ENCODE measurements at regions not wholly inside any gene's neighbourhood (a gene's known extent, or its start where the extent isn't known, plus 50 kb on each side); places are given as distances from the start of the nearest gene placed in this dataset.

- Histone ChIP-seq H3K27me3 (ENCODE audit: control insufficient read depth, insufficient read depth, low read length) (no peaks in the 10 kb centered on the region), H3K36me3 (replicated peaks; ENCODE audit: control insufficient read depth, insufficient read depth, low read length) (no peaks in the 10 kb centered on the region), H3K4me3 (ENCODE audit: insufficient read depth, low read depth, low read length) (no peak overlapping the region)
- DNase-seq, result no peak
Measured at GRCh38 chr4:108314900-108315589, 146.3 kb upstream of the LEF1 start.

- no peak for DNase-seq
- Histone ChIP-seq H3K4me3 (ENCODE audit: insufficient read depth, low read depth, low read length) (no peak overlapping the region), H3K27me3 (ENCODE audit: control insufficient read depth, insufficient read depth, low read length) (no peaks in the 10 kb centered on the region), H3K36me3 (replicated peaks; ENCODE audit: control insufficient read depth, insufficient read depth, low read length) (no peaks in the 10 kb centered on the region)
Measured at GRCh38 chr4:108313546-108314339, 145.0 kb upstream of the LEF1 start.

- Histone ChIP-seq H3K27me3 (ENCODE audit: control insufficient read depth, insufficient read depth, low read length) (no peaks in the 10 kb centered on the region), H3K4me3 (ENCODE audit: insufficient read depth, low read depth, low read length) (no peak overlapping the region), H3K36me3 (replicated peaks; ENCODE audit: control insufficient read depth, insufficient read depth, low read length) (no peaks in the 10 kb centered on the region)
- DNase-seq, result no peak
Measured at GRCh38 chr4:108311313-108311712, 142.6 kb upstream of the LEF1 start.

- no peaks in the 10 kb centered on the region for H3K27me3 ChIP-seq (ENCODE audit: control insufficient read depth, insufficient read depth, low read length)
- DNase-seq, result peak; percentile 3
- H3K4me3 ChIP-seq (ENCODE audit: insufficient read depth, low read depth, low read length), result no peak overlapping the region
- no peaks in the 10 kb centered on the region for H3K36me3 ChIP-seq (replicated peaks; ENCODE audit: control insufficient read depth, insufficient read depth, low read length)
Measured at GRCh38 chr4:108303488-108304177, 134.9 kb upstream of the LEF1 start.

GRCh38 chr4:108301545-108302251 lies 133.0 kb upstream of the LEF1 start:
- H3K27me3 ChIP-seq (ENCODE audit: control insufficient read depth, insufficient read depth, low read length), result no peaks in the 10 kb centered on the region
- DNase-seq, result no peak
- H3K4me3 ChIP-seq (ENCODE audit: insufficient read depth, low read depth, low read length), result no peak overlapping the region
- no peaks in the 10 kb centered on the region for H3K36me3 ChIP-seq (replicated peaks; ENCODE audit: control insufficient read depth, insufficient read depth, low read length)

GRCh38 chr4:108297605-108298004 lies 128.9 kb upstream of the LEF1 start:
- DNase-seq, result no peak
- no peaks in the 10 kb centered on the region for H3K27me3 ChIP-seq (ENCODE audit: control insufficient read depth, insufficient read depth, low read length)
- no peaks in the 10 kb centered on the region for H3K36me3 ChIP-seq (replicated peaks; ENCODE audit: control insufficient read depth, insufficient read depth, low read length)
- no peak overlapping the region for H3K4me3 ChIP-seq (ENCODE audit: insufficient read depth, low read depth, low read length)

GRCh38 chr4:108292229-108292628 lies 123.5 kb upstream of the LEF1 start:
- Histone ChIP-seq H3K36me3 (replicated peaks; ENCODE audit: control insufficient read depth, insufficient read depth, low read length) (no peaks in the 10 kb centered on the region), H3K4me3 (ENCODE audit: insufficient read depth, low read depth, low read length) (no peak overlapping the region), H3K27me3 (ENCODE audit: control insufficient read depth, insufficient read depth, low read length) (no peaks in the 10 kb centered on the region)
- no peak for DNase-seq

GRCh38 chr4:108291137-108291536 lies 122.4 kb upstream of the LEF1 start:
- Histone ChIP-seq H3K4me3 (ENCODE audit: insufficient read depth, low read depth, low read length) (no peak overlapping the region), H3K27me3 (ENCODE audit: control insufficient read depth, insufficient read depth, low read length) (no peaks in the 10 kb centered on the region), H3K36me3 (replicated peaks; ENCODE audit: control insufficient read depth, insufficient read depth, low read length) (no peaks in the 10 kb centered on the region)
- no peak for DNase-seq

GRCh38 chr4:108287834-108288413 lies 119.2 kb upstream of the LEF1 start:
- H3K36me3 ChIP-seq (replicated peaks; ENCODE audit: control insufficient read depth, insufficient read depth, low read length), result no peaks in the 10 kb centered on the region
- DNase-seq, result no peak
- no peaks in the 10 kb centered on the region for H3K27me3 ChIP-seq (ENCODE audit: control insufficient read depth, insufficient read depth, low read length)
- no peak overlapping the region for H3K4me3 ChIP-seq (ENCODE audit: insufficient read depth, low read depth, low read length)

GRCh38 chr4:108280072-108280471 lies 111.3 kb upstream of the LEF1 start:
- Histone ChIP-seq H3K27me3 (ENCODE audit: control insufficient read depth, insufficient read depth, low read length) (no peaks in the 10 kb centered on the region), H3K4me3 (ENCODE audit: insufficient read depth, low read depth, low read length) (no peak overlapping the region), H3K36me3 (replicated peaks; ENCODE audit: control insufficient read depth, insufficient read depth, low read length) (no peaks in the 10 kb centered on the region)
- DNase-seq, result no peak

GRCh38 chr4:108276690-108277089 lies 108.0 kb upstream of the LEF1 start:
- DNase-seq, result no peak
- H3K4me3 ChIP-seq (ENCODE audit: insufficient read depth, low read depth, low read length), result no peak overlapping the region
- no peaks in the 10 kb centered on the region for H3K27me3 ChIP-seq (ENCODE audit: control insufficient read depth, insufficient read depth, low read length)
- no peaks in the 10 kb centered on the region for H3K36me3 ChIP-seq (replicated peaks; ENCODE audit: control insufficient read depth, insufficient read depth, low read length)

- DNase-seq, result no peak
- Histone ChIP-seq H3K4me3 (ENCODE audit: insufficient read depth, low read depth, low read length) (no peak overlapping the region), H3K27me3 (ENCODE audit: control insufficient read depth, insufficient read depth, low read length) (no peaks in the 10 kb centered on the region), H3K36me3 (replicated peaks; ENCODE audit: control insufficient read depth, insufficient read depth, low read length) (no peaks in the 10 kb centered on the region)
Measured at GRCh38 chr4:108272986-108273385, 104.3 kb upstream of the LEF1 start.

- no peak for DNase-seq
- Histone ChIP-seq H3K4me3 (ENCODE audit: insufficient read depth, low read depth, low read length) (no peak overlapping the region), H3K27me3 (ENCODE audit: control insufficient read depth, insufficient read depth, low read length) (no peaks in the 10 kb centered on the region), H3K36me3 (replicated peaks; ENCODE audit: control insufficient read depth, insufficient read depth, low read length) (no peaks in the 10 kb centered on the region)
Measured at GRCh38 chr4:108272561-108272960, 103.8 kb upstream of the LEF1 start.

GRCh38 chr4:108272046-108272445 lies 103.3 kb upstream of the LEF1 start:
- Histone ChIP-seq H3K36me3 (replicated peaks; ENCODE audit: control insufficient read depth, insufficient read depth, low read length) (no peaks in the 10 kb centered on the region), H3K4me3 (ENCODE audit: insufficient read depth, low read depth, low read length) (no peak overlapping the region), H3K27me3 (ENCODE audit: control insufficient read depth, insufficient read depth, low read length) (no peaks in the 10 kb centered on the region)
- DNase-seq, result no peak
